ENCODE measurements at regions not wholly inside any gene's neighbourhood (a gene's known extent, or its start where the extent isn't known, plus 50 kb on each side); places are given as distances from the start of the nearest gene placed in this dataset.

GRCh38 chr12:11510671-11511070 lies 115.3 kb upstream of the PRB2 start:
- H3K4me3 ChIP-seq (ENCODE audit: low read length in 3 of 3) = no peak overlapping the region
- no peaks in the 10 kb centered on the region for H3K36me3 ChIP-seq (ENCODE audit: control insufficient read depth in 2 of 3, insufficient read depth in 3 of 3, low read length in 3 of 3)
- H3K9me3 ChIP-seq (ENCODE audit: control insufficient read depth in 2 of 3, insufficient read depth in 1 of 3, low read length in 3 of 3) = no peaks in the 10 kb centered on the region
- H3K27ac ChIP-seq (ENCODE audit: low read depth in 2 of 2, low read length in 2 of 2) = no peak overlapping the region
- DNase-seq (no peak), FAIRE-seq (no peak)
- peaks cover 0 to 9% (median 6%) of the 10 kb centered on the region in 3 donors for H3K4me1 ChIP-seq (ENCODE audit: control insufficient read depth in 2 of 3, insufficient read depth in 2 of 3, low read depth in 1 of 3, low read length in 3 of 3)
- no peak for TF ChIP-seq CTCF (IDR thresholded peaks at IDR 0.05; ENCODE audit: borderline replicate concordance, extremely low read depth, insufficient read depth)
- intact Hi-C loops (cut with DNase I) = no loop called here
- no peaks in the 10 kb centered on the region for H3K27me3 ChIP-seq (ENCODE audit: control insufficient read depth, insufficient read depth, low read length)
- H3K9ac ChIP-seq (ENCODE audit: low read length in 3 of 3) = no peak overlapping the region

GRCh38 chr12:11513288-11513687 lies 117.9 kb upstream of the PRB2 start:
- TF ChIP-seq CTCF (IDR thresholded peaks at IDR 0.05; ENCODE audit: borderline replicate concordance, extremely low read depth, insufficient read depth) = no peak
- Histone ChIP-seq H3K4me3 (ENCODE audit: low read length in 3 of 3) (no peak overlapping the region), H3K27ac (ENCODE audit: low read depth in 2 of 2, low read length in 2 of 2) (no peak overlapping the region), H3K4me1 (ENCODE audit: control insufficient read depth in 2 of 3, insufficient read depth in 2 of 3, low read depth in 1 of 3, low read length in 3 of 3) (peaks cover 0 to 9% (median 6%) of the 10 kb centered on the region in 3 donors), H3K36me3 (ENCODE audit: control insufficient read depth in 2 of 3, insufficient read depth in 3 of 3, low read length in 3 of 3) (no peaks in the 10 kb centered on the region), H3K9me3 (ENCODE audit: control insufficient read depth in 2 of 3, insufficient read depth in 1 of 3, low read length in 3 of 3) (no peaks in the 10 kb centered on the region), H3K27me3 (ENCODE audit: control insufficient read depth, insufficient read depth, low read length) (no peaks in the 10 kb centered on the region), H3K9ac (ENCODE audit: low read length in 3 of 3) (no peak overlapping the region)
- no peak for FAIRE-seq
- intact Hi-C loops (cut with DNase I) = no loop called here
- DNase-seq = no peak

- no peaks in the 10 kb centered on the region for H3K9me3 ChIP-seq (ENCODE audit: control insufficient read depth in 2 of 3, insufficient read depth in 1 of 3, low read length in 3 of 3)
- no peak for DNase-seq
- FAIRE-seq = no peak
Measured at GRCh38 chr12:11517080-11517479, 121.7 kb upstream of the PRB2 start.

More at GRCh38 chr12:11517080-11517479, 121.7 kb upstream of the PRB2 start:
- Histone ChIP-seq H3K27me3 (ENCODE audit: control insufficient read depth, insufficient read depth, low read length) (no peaks in the 10 kb centered on the region), H3K4me1 (ENCODE audit: control insufficient read depth in 2 of 3, insufficient read depth in 2 of 3, low read depth in 1 of 3, low read length in 3 of 3) (no peaks in the 10 kb centered on the region), H3K9ac (ENCODE audit: low read length in 3 of 3) (no peak overlapping the region), H3K27ac (ENCODE audit: low read depth in 2 of 2, low read length in 2 of 2) (no peak overlapping the region), H3K4me3 (ENCODE audit: low read length in 3 of 3) (no peak overlapping the region), H3K36me3 (ENCODE audit: control insufficient read depth in 2 of 3, insufficient read depth in 3 of 3, low read length in 3 of 3) (no peaks in the 10 kb centered on the region)
- intact Hi-C loops (cut with DNase I) = no loop called here
- TF ChIP-seq CTCF (IDR thresholded peaks at IDR 0.05; ENCODE audit: borderline replicate concordance, extremely low read depth, insufficient read depth) = no peak
